NT2/D1 (cell line): ENCODE measurements at regions not wholly inside any gene's neighbourhood (a gene's known extent, or its start where the extent isn't known, plus 50 kb on each side); places are given as distances from the start of the nearest gene placed in this dataset.

Source experiments
- SUZ12 ChIP-seq: IDR thresholded peaks from 2 replicates; pipeline ENCODE4 v1.6.1; 2011; ENCODE audit not compliant: insufficient read length, insufficient read depth; ENCODE audit errors: extremely low read depth
- YY1 ChIP-seq: IDR thresholded peaks from 2 replicates; pipeline ENCODE4 v1.6.1; 2011; ENCODE audit not compliant: insufficient read length, insufficient read depth
- ZNF274 ChIP-seq: IDR thresholded peaks from 2 replicates; pipeline ENCODE4 v1.6.1; 2011; ENCODE audit warnings: mild to moderate bottlenecking, low read depth, low read length

DNA sequence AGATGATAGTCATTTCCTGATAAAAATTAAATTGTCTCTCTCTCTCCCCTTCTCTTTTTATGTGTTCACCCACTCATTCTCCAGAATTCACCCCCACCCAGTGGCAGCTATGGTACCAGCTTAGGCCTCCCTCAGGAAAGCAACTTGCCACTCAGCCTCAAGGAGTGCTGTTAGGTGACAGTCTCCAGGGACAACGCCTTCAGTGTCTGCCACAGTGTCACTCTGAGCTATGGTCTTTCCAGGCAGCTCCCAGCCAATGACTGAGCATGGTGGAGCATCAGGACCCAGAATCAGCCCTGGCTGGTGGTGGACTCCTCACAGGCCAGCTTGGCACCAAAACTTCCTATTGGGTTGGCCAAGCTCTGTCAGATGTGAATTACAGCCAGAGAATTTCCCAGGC, 140.9 kb upstream of the PIK3R1 start:
- TF ChIP-seq ZNF274, result no peak
- no peak for TF ChIP-seq SUZ12
- no peak for TF ChIP-seq YY1
